ENCODE measurements at regions not wholly inside any gene's neighbourhood (a gene's known extent, or its start where the extent isn't known, plus 50 kb on each side); places are given as distances from the start of the nearest gene placed in this dataset.
"Not testable (repeated sequence)": the region's sequence is repeated elsewhere in the genome, so short reads cannot be mapped to it uniquely, and the experiment has no call there.

DNA sequence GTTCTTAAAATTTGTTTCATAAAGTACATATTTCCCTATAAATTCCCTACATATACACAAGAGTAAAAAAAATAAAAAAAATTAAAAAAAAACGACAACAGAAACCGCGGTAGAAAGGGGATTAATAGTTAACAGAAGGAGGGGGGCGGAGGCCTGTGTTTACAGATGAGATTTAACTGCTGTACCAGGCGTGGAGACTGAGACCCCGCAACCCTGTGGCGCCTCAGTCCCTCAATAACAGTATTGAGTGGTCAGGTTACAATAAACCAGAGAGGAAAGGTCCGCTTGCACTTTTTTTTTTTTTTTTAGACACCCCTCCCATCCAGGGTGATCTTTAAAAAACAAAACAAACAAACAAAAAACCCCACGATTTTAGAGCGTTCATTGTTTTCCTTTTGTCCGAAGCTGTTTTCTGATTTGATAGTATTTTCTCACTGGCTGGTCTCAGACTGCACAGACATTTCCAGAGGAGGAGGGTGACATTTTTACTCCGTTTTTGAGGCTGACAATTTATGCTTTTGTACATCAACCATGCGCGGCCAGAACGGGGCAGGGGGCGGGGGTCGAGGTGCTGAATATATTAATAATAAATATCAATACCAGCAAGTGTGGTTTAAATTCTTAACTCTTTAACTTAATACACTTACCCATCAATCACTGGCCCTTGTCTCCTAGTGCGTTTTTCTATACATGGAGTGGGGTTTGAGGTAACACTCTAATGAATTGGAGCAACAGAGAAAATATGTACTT lies 1223.9 kb downstream of the BRINP3 start:
- intact Hi-C loops (cut with micrococcal nuclease) = no loop called here

DNA sequence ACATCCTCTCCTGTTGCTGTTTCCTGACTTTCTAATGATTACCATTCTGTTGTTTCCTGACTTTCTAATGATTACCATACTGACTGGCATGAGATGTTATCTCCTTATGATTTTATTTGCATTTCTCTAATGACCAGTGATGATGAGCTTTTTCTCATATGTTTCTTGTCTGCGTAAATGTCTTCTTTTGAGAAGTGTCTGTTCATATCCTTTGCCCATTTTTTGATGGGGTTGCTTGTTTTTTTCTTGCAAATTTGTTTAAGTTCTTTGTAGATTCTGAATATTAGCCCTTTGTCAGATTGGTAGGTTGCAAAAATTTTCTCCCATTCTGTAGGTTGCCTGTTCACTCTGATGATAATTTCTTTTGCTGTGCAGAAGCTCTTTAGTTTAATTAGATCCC lies 1216.5 kb downstream of the BRINP3 start:
- intact Hi-C loops (cut with micrococcal nuclease) = not testable (repeated sequence)

DNA sequence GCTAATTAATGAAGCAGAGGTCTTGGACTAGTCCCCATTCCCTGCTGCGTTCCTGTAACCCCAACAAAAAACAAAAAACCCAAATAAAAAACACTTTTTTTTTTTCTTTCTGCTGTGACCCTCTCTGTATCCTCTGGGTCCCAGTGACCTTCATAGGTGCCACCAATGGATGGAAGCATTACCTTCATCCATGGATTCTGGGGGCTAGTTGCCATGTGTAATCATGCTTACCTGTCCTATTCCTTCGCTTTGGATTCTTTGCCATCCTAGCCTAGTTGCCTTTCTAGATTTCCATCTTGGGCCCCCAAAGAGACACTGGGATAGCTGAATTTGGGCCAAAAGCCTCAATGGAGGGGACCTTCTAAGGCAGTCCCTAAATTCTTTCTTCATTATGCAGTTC lies 1208.7 kb downstream of the BRINP3 start:
- intact Hi-C loops (cut with micrococcal nuclease) = no loop called here

DNA sequence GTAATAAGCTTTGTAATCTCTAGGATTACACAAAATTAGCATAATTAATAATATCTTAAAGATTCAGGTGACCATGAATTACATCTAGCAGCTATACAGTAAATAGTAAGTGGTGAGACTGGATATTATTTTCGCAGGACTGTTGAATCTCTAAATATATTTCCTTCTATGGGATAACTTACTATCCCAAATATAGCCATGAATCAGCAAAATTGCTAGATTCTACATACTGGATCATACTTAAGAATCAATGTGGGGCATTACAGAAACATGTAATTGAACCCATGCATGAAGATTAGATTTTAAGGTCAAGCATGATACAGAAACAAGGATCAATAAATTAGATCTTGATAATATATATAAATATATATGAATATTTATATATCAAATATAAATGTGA lies 1203.4 kb downstream of the BRINP3 start:
- intact Hi-C loops (cut with micrococcal nuclease) = no loop called here

DNA sequence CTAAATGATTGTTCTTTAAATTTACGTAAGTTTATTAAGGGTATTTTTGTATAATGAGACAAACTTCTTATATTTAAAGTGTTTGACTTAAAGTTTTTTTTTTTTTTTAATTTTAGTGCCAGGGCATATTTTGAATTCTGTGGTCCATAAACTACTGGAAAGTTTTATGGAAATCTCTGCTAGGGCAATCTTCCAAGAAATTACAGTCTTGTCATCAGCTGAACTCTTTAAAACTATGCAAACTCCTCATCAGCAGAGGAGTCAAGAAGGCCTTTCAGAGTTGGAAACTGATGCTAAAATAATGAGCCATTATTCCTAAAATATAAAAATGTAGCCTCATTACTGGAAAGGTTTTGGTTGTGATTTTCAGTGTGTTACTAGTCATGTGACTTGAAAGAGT lies 1201.9 kb downstream of the BRINP3 start:
- intact Hi-C loops (cut with micrococcal nuclease) = no loop called here

DNA sequence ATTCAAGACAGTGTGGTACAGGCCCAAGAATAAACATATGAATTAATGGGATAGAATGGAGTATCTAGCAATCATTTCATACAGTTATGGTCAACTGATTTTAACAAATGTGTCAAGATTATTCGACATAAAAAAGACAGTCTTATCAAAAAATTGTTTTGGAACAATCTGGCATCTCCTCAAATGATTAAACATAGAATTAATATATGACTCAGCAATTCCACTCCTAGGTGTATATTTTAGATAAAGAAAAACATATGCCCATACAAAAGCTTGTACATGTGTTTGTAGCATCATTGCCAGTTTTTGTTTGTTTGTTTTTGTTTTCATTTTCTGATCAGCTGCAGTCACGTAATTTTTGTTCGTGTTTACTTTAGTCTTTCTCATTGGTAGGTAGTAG lies 1188.3 kb downstream of the BRINP3 start:
- intact Hi-C loops (cut with micrococcal nuclease) = no loop called here

DNA sequence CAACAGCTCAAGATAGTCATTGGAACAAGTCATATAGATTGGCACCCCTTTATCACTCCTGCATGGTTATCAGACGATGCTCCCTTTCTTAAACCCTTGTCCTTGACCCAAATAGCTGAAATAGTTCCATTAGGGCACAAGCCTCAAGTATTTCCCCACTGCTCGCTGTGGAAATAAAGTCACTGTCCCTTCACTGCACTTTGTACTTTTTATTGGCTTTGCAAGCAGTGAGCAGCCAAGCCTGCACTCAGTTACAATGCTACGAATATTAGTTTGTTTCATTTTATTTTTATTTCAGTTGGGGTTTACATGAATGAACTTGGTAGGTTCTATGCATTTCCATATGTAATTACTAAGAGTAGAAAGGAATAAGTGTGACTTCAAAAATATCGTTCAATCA lies 1176.4 kb downstream of the BRINP3 start:
- intact Hi-C loops (cut with micrococcal nuclease) = no loop called here

DNA sequence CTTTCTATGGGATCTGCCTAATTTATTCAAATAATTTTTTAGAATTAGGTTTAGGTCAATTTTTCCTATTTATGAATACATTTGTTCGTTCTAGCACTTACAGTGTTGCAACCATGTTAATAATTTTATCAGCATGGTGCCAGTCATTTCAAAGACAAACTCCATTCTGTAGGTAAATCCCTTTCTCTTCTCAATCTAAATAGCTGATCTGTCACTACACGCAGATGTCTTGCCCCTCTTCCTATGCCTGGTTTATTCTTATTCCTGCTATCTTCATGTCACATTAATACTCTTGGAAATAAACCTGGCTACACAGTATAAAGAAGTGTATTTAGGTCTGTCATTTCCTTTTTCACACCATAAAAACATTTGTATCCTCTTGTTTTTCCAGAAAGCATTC lies 1172.4 kb downstream of the BRINP3 start:
- intact Hi-C loops (cut with micrococcal nuclease) = no loop called here

DNA sequence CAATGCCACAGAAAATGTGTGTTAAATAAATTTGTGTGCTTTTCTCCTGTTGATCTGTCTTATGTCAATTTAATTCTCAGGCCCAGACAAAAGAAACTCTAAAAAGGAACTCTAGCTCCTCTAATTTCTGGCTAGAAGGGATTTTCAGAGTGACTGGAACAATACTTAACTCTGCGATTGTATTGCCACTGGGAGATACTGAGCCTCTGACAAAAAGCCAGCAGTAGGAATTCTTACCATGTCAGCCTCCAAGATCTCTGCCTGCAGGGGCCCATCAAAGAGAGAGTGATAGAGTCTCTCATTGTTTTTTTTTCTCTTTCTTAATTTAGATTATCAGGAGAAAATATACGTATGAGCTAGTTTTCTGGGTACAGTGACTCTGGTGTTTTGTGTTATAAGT lies 1165.7 kb downstream of the BRINP3 start:
- intact Hi-C loops (cut with micrococcal nuclease) = no loop called here

DNA sequence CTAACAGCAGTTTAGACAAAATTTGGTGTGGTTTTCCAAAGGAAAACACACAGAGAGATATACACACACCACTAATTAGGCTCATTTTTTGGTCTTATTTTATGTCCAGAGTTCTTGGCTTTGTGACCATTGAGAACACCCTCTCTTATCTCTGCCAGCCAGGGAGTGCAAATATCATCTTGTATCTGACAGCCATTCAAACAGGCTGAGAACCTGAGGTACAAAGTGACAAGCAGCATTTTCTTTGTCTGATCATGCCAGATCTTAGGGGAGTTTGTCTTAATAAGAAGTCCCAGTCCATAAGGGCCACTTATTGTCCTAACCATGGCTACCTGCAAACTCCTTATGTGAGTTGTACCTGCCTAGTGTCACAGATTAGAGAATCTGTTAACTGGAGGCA lies 1165.2 kb downstream of the BRINP3 start:
- intact Hi-C loops (cut with micrococcal nuclease) = no loop called here

DNA sequence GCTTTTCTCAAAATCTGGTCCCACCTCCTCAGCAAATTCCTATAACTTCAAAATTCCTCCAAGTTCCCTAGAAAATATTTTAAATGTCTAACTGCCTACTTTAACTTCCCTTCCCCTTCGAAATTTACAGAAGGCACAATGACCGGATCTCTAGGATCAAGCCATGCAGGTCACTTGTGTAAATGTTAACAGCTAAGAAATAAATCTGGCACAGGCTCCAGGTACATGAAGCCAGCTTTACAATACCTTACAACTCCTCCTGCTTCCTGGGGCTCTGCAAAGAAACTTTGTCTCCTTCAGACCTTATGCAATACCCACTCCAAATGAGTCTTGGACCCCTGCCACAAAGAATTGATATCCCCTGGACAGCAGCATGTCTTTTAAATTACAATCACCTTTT lies 1164.2 kb downstream of the BRINP3 start:
- intact Hi-C loops (cut with micrococcal nuclease) = no loop called here

DNA sequence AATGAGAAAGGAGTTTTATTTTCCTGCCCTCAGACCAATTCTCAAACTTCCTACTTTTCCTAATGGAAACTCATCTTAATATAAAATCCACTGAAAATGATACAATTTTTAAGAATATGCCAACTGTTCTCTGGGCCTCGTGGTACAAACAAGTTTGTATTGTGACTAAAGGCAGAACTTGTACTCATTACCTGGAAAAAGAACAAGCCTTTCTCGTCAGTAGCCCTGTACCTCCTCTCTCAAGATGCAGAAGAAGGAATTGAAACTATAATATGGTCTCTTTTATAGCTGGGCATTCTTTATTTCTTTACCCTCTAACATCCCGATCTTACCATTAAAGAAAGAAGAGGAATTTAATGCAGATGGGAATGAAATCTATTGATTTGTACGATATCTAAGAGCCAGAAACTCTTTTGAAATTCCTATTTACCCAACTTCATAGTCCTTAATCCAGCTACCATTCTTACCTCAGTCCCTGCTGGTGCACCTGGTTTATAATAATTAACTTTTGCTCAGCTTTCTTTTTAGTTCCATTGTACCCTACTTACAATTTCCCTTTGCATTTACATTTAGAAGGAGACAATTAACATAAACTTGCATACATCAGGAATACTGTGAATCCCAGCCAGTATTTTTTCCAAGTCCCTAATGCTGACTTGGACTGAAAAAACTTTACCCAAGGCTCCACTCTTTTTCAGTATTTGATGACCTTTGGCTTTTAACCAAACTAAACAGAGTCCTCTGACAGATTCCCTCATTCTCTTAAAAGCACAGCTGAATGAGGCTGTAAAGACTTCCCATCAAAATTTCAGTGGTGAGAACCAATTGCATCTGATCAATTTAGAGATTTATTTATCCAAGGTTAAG lies 1162.4 kb downstream of the BRINP3 start:
- intact Hi-C loops (cut with micrococcal nuclease) = no loop called here

DNA sequence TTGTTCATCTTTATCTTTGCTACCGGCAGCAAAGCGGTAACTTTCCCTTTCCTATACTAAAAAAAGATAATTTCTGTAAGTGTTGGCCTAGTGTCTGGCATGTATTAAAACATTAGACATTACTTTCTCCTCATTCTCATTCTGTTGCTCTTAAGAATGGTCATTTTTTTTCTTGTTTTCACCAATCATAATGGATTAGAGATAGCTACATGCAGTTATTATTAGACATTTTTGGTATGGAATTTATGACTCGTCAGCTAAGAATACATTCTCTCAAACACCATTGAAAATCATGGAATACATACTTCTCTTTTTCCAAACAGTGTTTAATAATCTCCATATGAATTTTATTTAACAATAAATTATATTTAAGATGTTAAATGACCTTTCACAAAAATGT lies 1154.6 kb downstream of the BRINP3 start:
- intact Hi-C loops (cut with micrococcal nuclease) = no loop called here

DNA sequence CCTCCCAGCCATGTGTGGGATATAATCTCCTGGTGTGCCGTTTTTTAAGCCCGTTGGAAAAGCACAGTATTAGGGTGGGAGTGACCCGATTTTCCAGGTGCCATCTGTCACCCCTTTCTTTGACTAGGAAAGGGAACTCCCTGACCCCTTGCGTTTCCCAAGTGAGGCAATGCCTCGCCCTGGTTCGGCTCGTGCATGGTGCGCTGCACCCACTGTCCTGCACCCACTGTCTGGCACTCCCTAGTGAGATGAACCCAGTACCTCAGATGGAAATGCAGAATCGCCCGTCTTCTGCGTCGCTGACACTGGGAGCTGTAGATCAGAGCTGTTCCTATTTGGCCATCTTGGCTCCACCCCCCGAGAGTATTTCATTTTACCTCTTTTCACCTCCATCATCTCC lies 1146.6 kb downstream of the BRINP3 start:
- intact Hi-C loops (cut with micrococcal nuclease) = not testable (repeated sequence)

DNA sequence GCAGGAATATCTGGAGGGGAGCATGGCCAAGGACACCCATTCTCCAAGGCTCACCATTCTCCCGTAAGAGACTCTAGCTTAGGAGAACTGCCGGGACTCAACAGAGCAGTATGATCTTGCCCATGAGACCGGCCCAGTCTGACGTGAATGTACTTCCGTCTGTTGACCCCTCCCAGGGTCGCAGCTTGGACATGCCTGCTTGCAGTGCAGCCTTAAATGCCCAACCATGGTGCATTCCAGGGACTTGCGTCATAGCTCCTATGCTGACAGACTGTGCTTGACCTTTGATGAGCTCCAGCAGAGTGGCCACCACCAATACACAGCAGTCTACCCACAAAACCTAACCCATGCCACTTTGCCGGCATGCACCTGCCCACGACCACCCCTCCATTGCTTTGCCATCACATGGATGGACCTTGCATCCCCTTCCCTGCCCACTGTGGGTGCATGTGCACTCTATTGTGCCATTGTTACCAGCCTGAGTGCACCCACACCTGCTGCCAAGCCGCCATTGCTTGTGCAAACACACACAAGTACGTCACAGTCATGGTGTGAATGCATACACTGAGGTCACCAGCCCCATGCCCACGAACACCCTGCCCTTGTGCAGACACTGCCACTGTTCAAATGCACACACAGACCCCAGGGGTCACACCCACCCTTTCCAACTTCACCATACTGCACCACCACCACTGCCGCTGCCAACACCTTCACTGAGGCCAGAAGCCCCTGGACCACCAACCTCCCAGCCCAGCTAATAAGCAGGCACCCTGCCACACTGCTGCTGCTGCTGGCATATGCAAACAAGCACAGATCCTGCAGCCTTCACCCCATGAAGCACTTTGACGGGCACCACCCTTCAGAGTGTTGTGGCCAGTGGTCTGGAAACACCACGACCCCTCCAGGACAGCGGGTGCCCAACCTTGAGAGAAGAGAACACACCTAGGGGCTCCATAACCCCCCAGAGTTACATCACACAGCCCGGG lies 1141.3 kb downstream of the BRINP3 start:
- intact Hi-C loops (cut with micrococcal nuclease) = no loop called here

DNA sequence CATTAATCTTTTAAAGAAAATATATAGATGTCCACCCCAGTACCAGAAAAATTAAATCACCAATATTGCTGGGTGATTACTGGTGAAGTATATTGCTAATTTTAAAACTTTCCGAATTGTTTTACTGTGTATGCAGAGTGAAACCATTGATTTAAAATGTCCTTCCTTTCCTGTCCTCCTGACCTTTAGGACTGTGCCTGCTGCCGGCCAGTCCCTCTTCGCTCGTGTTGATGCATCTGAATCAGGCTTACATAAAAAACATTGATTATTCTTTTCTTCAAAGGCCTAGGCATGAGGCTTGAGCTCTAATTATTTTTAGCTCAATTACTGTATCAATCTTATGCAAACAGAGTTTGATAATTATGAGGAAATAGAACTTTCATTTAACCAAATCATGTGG lies 1128.1 kb downstream of the BRINP3 start:
- intact Hi-C loops (cut with micrococcal nuclease) = no loop called here

DNA sequence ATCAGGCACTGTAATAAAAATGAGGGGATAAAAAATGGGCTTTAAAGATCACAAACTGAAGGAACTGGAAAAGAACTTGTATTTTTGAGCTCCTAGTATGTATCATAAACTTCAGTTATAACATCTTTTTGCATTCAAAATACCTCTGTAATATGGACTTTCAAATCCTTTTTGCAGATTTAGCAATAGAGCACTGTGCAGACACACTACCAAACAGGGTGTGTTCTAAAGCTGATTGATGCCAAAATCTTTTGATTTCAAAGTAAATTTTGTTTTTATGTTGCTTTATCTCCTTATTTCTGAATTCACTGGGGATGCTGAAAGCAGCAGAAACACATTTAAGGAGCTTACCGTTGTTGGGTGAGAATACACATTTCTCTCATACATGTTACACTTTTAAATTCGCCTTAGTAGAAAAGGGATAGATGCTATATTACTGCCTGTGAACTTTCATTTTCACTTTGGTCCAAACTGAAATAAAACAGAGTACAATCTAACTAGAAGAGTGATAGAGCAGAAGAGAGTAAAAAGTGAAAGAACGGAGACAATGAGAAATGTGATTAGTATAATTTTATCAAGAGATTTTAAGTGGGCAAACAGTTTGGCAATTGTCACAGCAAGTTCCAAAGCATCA lies 1126.6 kb downstream of the BRINP3 start:
- intact Hi-C loops (cut with micrococcal nuclease) = no loop called here

DNA sequence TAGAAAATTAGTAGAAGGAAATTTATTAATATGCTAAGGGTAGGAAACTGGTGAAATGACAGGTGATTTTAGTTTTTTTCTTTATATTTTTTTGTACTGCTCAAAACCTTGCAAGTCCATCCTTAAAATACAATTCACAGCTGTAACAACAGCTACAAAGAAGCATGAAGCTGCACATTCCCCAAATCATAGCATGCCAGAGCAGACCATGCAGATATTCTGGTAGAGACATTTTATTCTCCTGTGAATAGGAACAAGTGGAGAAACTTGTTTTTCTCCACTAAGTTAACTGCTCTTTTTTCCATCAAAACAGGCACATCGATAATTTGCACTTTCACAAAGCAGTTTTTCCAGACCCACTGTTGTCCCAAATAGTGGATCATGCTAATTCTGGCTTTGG lies 1125.7 kb downstream of the BRINP3 start:
- intact Hi-C loops (cut with micrococcal nuclease) = no loop called here

DNA sequence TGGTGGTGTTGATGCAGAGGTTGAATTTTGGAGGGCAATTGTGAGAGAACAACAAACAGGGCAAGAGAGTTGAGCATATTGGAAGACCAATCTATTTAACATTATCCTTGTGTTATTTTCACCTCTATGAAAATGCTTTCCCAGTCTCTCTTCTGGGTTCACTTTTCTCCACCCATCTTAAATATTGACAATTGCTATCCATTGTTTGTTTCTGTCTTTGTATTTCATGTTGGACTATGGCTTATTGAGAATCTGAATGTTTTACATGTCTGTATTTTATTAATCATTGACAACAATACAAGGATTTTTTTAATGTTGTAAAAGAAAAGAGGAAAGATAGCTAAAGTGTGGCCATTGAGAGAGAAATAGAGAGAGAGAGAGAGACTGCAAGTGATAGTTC lies 1121.5 kb downstream of the BRINP3 start:
- intact Hi-C loops (cut with micrococcal nuclease) = no loop called here

DNA sequence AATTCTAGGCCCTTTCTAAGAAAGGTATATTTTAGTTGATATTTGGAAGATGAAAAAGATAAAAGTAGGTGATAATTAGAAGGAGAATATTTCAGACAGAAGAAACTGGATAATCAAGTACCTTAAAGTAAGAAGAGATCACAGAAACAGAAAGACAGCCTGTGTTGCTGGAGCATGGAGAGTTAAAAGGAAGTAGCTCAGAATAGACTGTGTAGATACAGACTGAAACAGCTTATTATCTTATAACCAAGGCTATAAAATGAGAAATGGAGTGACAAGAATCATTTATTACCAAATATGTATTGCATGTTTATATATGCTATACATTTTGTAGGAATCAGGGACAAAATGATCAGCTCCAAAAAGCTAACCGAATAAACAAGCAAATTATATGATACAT lies 1120.3 kb downstream of the BRINP3 start:
- intact Hi-C loops (cut with micrococcal nuclease) = no loop called here

DNA sequence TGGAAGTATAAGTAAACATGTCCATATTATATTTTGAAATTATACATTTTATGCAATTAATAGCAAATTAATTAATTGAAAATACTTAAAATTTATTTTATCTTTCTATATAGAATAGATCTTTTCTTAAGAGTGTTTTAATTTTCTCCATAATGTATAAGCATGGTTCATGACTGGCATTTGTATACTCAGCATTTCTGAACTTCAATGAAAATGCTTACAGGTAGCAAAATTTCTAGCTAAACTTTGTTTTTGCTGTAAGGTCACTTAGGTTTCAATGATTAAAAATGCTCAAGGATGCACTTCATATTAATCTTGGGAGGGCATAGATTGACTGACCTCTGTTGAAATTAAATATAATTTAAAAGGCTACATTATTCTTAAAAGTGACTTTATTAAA lies 1108.1 kb downstream of the BRINP3 start:
- intact Hi-C loops (cut with micrococcal nuclease) = no loop called here
